ENCODE measurements at regions not wholly inside any gene's neighbourhood (a gene's known extent, or its start where the extent isn't known, plus 50 kb on each side); places are given as distances from the start of the nearest gene placed in this dataset.
"Not testable (repeated sequence)": the region's sequence is repeated elsewhere in the genome, so short reads cannot be mapped to it uniquely, and the experiment has no call there.

- DNase-seq = no peak
Measured at GRCh38 chr4:137468836-137469235, 63.5 kb downstream of the PCDH18 start.

- no peak for DNase-seq
Measured at GRCh38 chr4:137467537-137467936, 64.8 kb downstream of the PCDH18 start.

GRCh38 chr4:137463377-137464003 is 68.8 kb downstream of the PCDH18 start:
- no peak for DNase-seq

GRCh38 chr4:137455647-137456321 is 76.5 kb downstream of the PCDH18 start:
- no peak for DNase-seq

GRCh38 chr4:137454767-137455166 is 77.5 kb downstream of the PCDH18 start:
- no peak for DNase-seq

GRCh38 chr4:137452799-137453198 is 79.5 kb downstream of the PCDH18 start:
- no peak for DNase-seq

GRCh38 chr4:137451172-137451825 is 81.0 kb downstream of the PCDH18 start:
- DNase-seq = no peak

- no peak for DNase-seq
Measured at GRCh38 chr4:137448402-137448801, 83.9 kb downstream of the PCDH18 start.

- DNase-seq = no peak
Measured at GRCh38 chr4:137446071-137446470, 86.2 kb downstream of the PCDH18 start.

- no peak for DNase-seq
Measured at GRCh38 chr4:137443031-137443800, 89.1 kb downstream of the PCDH18 start.

- no peak for DNase-seq
Measured at GRCh38 chr4:137432446-137433311, 99.6 kb downstream of the PCDH18 start.

GRCh38 chr4:137430171-137430570 is 102.1 kb downstream of the PCDH18 start:
- no peak for DNase-seq

- DNase-seq = no peak
Measured at GRCh38 chr4:137427411-137427810, 104.9 kb downstream of the PCDH18 start.

- no peak for DNase-seq
Measured at GRCh38 chr4:137425281-137425680, 107.0 kb downstream of the PCDH18 start.

GRCh38 chr4:137422666-137423065 is 109.6 kb downstream of the PCDH18 start:
- DNase-seq = no peak

GRCh38 chr4:137421796-137422195 is 110.5 kb downstream of the PCDH18 start:
- DNase-seq = no peak

GRCh38 chr4:137420901-137421396 is 111.3 kb downstream of the PCDH18 start:
- no peak for DNase-seq

GRCh38 chr4:137417676-137418075 is 114.6 kb downstream of the PCDH18 start:
- DNase-seq = no peak

GRCh38 chr4:137414802-137415201 is 117.5 kb downstream of the PCDH18 start:
- no peak for DNase-seq

- no peak for DNase-seq
Measured at GRCh38 chr4:137408527-137409177, 123.6 kb downstream of the PCDH18 start.

GRCh38 chr4:137405833-137406232 is 126.5 kb downstream of the PCDH18 start:
- DNase-seq = not testable (repeated sequence)

- DNase-seq = peak; percentile 88 to 91
Measured at GRCh38 chr4:137394018-137394417, 138.3 kb downstream of the PCDH18 start.
